HCT116 (cell line): ENCODE measurements at regions not wholly inside any gene's neighbourhood (a gene's known extent, or its start where the extent isn't known, plus 50 kb on each side); places are given as distances from the start of the nearest gene placed in this dataset.

ENCODE experiments used
- ATAC-seq: fragments of 200-7000 bp; cut with Tn5 transposase; 2 replicates; pipeline ENCODE4 v1.9.1; 2020; ENCODE audit warnings: mild to moderate bottlenecking, moderate library complexity
- BruUV-seq: library from RNA; stranded (reverse); fragments of 400-500 nt; replicated peaks from 2 replicates; lab custom pipeline; 2021; lab: Mats Ljungman, UMichigan
- CTCF ChIA-PET: fragments of 300-600 bp; sonication (Branson Sonifier 250); formaldehyde crosslinking; loops from one replicate; lab custom pipeline; 2021; ENCODE audit warnings: antibody characterized with exemption; lab: Charles Lee
- POLR2A ChIA-PET: fragments of 300-600, 350-600 bp; sonication (Branson Sonifier 250); formaldehyde crosslinking; loops from one replicate; lab custom pipeline; 2021; ENCODE audit warnings: antibody characterized with exemption; lab: Charles Lee
- RAD21 ChIA-PET, 2 experiments: fragments of 300-600 bp; sonication (Branson Sonifier 250); formaldehyde crosslinking; loops; one replicate each; lab custom pipeline; 2023; ENCODE audit warnings: low total read pairs in 2 of 2; ENCODE audit not compliant: uncharacterized antibody in 2 of 2, unreplicated experiment in 2 of 2, low non-redundant PET in 1 of 2; lab: Charles Lee
- DNase-seq: peaks from one replicate; pipeline ENCODE4 v3.0.0-alpha.2; 2010; ENCODE audit warnings: low read depth, low spot score
- H2AFZ ChIP-seq: fragments of 200-600 bp; shearing (Covaris generic), sonication (generic); 2 replicates; pipeline ENCODE4 v1.6.1; 2017; ENCODE audit warnings: low read depth, mixed run types, mixed read lengths, antibody characterized with exemption, low read length; ENCODE audit not compliant: poor library complexity, severe bottlenecking
- H3K27ac ChIP-seq: 2 replicates; pipeline ENCODE4 v1.5.1; 2012; ENCODE audit warnings: low read depth, low read length
- H3K27me3 ChIP-seq: fragments of 200-600 bp; sonication (generic); 2 replicates; pipeline ENCODE4 v1.6.1; 2016; ENCODE audit warnings: mixed run types, low read length, mixed read lengths; ENCODE audit not compliant: insufficient read depth
- H3K36me3 ChIP-seq, 2 experiments: fragments of 200-500 bp in 1 of 2; fragments of 200-600 bp in 1 of 2; sonication (Bioruptor generic) in 1 of 2; sonication (generic) in 1 of 2; 2 replicates each; pipeline versions ENCODE4 v1.5.1 to v1.6.1; 2014 to 2016; ENCODE audit warnings: low read length in 2 of 2, inconsistent platforms in 1 of 2, mixed read lengths in 1 of 2, mixed run types in 1 of 2; ENCODE audit not compliant: insufficient read depth in 2 of 2, control insufficient read depth in 1 of 2
- H3K4me1 ChIP-seq, 2 experiments: fragments of 200-600 bp in 1 of 2; sonication (generic) in 1 of 2; 2 replicates each; pipeline versions ENCODE4 v1.5.1 to v1.6.1; 2012 to 2017; ENCODE audit warnings: low read length in 2 of 2, inconsistent platforms in 1 of 2, mild to moderate bottlenecking in 1 of 2, mixed read lengths in 1 of 2, mixed run types in 1 of 2, moderate library complexity in 1 of 2; ENCODE audit not compliant: insufficient read depth in 2 of 2, control insufficient read depth in 1 of 2
- H3K4me2 ChIP-seq: fragments of 200-600 bp; sonication (generic); 2 replicates; pipeline ENCODE4 v1.6.1; 2017; ENCODE audit warnings: mixed run types, low read length, mixed read lengths
- H3K4me3 ChIP-seq, 2 experiments: fragments of 200-600 bp in 1 of 2; sonication (generic) in 1 of 2; replicated peaks in 1 of 2; 2 replicates each; pipeline ENCODE4 v1.5.1; 2011 to 2016; ENCODE audit warnings: low read length in 2 of 2, control low read depth in 1 of 2, low read depth in 1 of 2, mild to moderate bottlenecking in 1 of 2, mixed read lengths in 1 of 2, mixed run types in 1 of 2
- H3K79me2 ChIP-seq: fragments of 200-600 bp; sonication (generic); 2 replicates; pipeline ENCODE4 v1.6.1; 2017; ENCODE audit warnings: mild to moderate bottlenecking, mixed run types, low read length, moderate library complexity, mixed read lengths; ENCODE audit not compliant: insufficient read depth
- H3K9ac ChIP-seq: fragments of 200-600 bp; sonication (generic); 2 replicates; pipeline ENCODE4 v1.6.1; 2016; ENCODE audit warnings: low read length, mixed read lengths
- H3K9me2 ChIP-seq: fragments of 200-600 bp; sonication (generic), shearing (Covaris generic); 2 replicates; pipeline ENCODE4 v1.6.1; 2017; ENCODE audit warnings: mixed run types, mild to moderate bottlenecking, moderate library complexity; ENCODE audit not compliant: insufficient read depth
- H3K9me3 ChIP-seq, 2 experiments: fragments of 200-500 bp in 1 of 2; fragments of 200-600 bp in 1 of 2; sonication (Bioruptor generic) in 1 of 2; sonication (generic) in 1 of 2; 2 replicates each; pipeline ENCODE4 v1.6.1; 2014 to 2017; ENCODE audit warnings: low read length in 2 of 2, mixed read lengths in 2 of 2, inconsistent platforms in 1 of 2, low read depth in 1 of 2, mild to moderate bottlenecking in 1 of 2, mixed run types in 1 of 2, moderate library complexity in 1 of 2; ENCODE audit not compliant: control insufficient read depth in 1 of 2, insufficient read depth in 1 of 2
- H4K20me1 ChIP-seq: fragments of 200-600 bp; sonication (generic), shearing (Covaris generic); 2 replicates; pipeline ENCODE4 v1.6.1; 2017; ENCODE audit warnings: mixed run types, mild to moderate bottlenecking, moderate library complexity; ENCODE audit not compliant: insufficient read depth
- CBX3 ChIP-seq: IDR thresholded peaks from 2 replicates; pipeline ENCODE4 v1.6.1; 2012; ENCODE audit warnings: low read depth
- EGR1 ChIP-seq: IDR thresholded peaks from 2 replicates; pipeline ENCODE4 v1.6.1; 2012; ENCODE audit warnings: low read depth
- EZH2phosphoT487 ChIP-seq: fragments of 200-600 bp; IDR thresholded peaks from 2 replicates; pipeline ENCODE4 v1.6.1; 2018; ENCODE audit warnings: antibody characterized with exemption, borderline replicate concordance
- POLR2A ChIP-seq: IDR thresholded peaks from 2 replicates; pipeline ENCODE4 v1.7.0; 2011; ENCODE audit warnings: borderline replicate concordance; ENCODE audit not compliant: insufficient read depth, insufficient read length; ENCODE audit errors: extremely low read depth
- POLR2AphosphoS5 ChIP-seq: IDR thresholded peaks from 2 replicates; pipeline ENCODE4 v1.6.1; 2011; ENCODE audit warnings: mild to moderate bottlenecking, low read depth, low read length, moderate library complexity
- SIN3A ChIP-seq: IDR thresholded peaks from 2 replicates; pipeline ENCODE4 v1.6.1; 2012; ENCODE audit warnings: low read depth
- YY1 ChIP-seq: IDR thresholded peaks from 2 replicates; pipeline ENCODE4 v1.6.1; 2011; ENCODE audit warnings: low read length, low read depth, moderate library complexity, mild to moderate bottlenecking; ENCODE audit not compliant: insufficient replicate concordance; ENCODE audit errors: extremely low read depth
- ZFX ChIP-seq: fragments of 450-650 bp; IDR thresholded peaks from 2 replicates; pipeline ENCODE4 v1.6.1; 2017
- ZNF274 ChIP-seq: fragments of 200-500 bp; sonication (Bioruptor generic); IDR thresholded peaks from 2 replicates; pipeline ENCODE4 v1.6.1; 2014; ENCODE audit warnings: mild to moderate bottlenecking, low read depth, low read length, inconsistent platforms
- intact Hi-C: fragments of 100-400 bp; cut with micrococcal nuclease; formaldehyde crosslinking; loops from 2 replicates; pipeline ENCODE4 v1.10.0; 2022
- TF ChIP-seq, protein P1 (sequence below): IDR thresholded peaks from 2 replicates; pipeline ENCODE4 v1.6.1; 2012
- TF ChIP-seq, protein P2 (sequence below), 3 experiments: fragments of 200-600 bp in 1 of 3; sonication (generic) in 1 of 3; IDR thresholded peaks in 2 of 3; conservative IDR thresholded peaks in 1 of 3; 2 replicates each; pipeline ENCODE4 v1.5.1; 2012 to 2017; ENCODE audit warnings: low read depth in 2 of 3, low read length in 2 of 3, antibody characterized with exemption in 1 of 3, borderline replicate concordance in 1 of 3, control low read depth in 1 of 3, mild to moderate bottlenecking in 1 of 3, mixed read lengths in 1 of 3, mixed run types in 1 of 3, moderate library complexity in 1 of 3; ENCODE audit not compliant: insufficient read depth in 1 of 3
- TF ChIP-seq, protein P3 (sequence below): IDR thresholded peaks from 2 replicates; pipeline ENCODE4 v1.6.1; 2012

DNA sequence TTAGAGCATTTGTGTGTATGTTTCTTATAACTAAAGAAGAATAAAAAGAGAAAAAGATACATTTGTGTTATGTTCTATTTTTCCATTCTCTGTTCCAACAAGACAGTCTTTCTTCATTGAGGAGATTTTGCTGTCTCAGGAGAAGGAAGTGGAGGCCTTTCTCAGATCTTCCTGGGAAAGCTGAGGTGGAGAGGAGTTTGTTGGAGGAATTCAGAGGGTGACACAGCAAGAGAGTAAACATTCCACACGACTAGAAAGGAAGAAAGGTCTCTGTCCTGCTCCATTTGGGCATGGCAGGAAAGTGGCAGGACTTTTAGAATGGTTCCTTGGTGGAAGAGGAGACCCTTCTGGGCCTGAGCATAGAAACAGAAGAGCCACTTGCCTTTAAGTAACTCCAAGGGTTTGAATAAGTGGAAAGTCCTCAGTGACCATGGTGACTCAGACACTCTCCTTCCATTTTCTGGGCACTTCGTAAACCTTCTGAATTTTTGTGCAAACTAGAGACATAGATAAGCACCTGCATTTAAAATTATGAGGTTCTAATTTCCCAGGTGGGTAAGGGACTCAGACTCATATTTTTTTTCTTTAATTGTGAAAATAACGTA lies 52.3 kb upstream of the COL5A2 start:
- CTCF ChIA-PET: no interaction called here
- H3K4me2 ChIP-seq: no peak overlapping the region

More for the DNA sequence above, 52.3 kb upstream of the COL5A2 start:
- no peak overlapping the region for H3K9ac ChIP-seq
- intact Hi-C loops: no loop called here
- no peaks in the 10 kb centered on the region for H3K4me1 ChIP-seq
- BruUV-seq: no TSS peak
- TF ChIP-seq EGR1 (no peak), POLR2A (no peak), ZNF274 (no peak), POLR2AphosphoS5 (no peak), SIN3A (no peak), CBX3 (no peak), EZH2phosphoT487 (no peak), ZFX (no peak), YY1 (no peak)
- TF ChIP-seq, protein P1, sequence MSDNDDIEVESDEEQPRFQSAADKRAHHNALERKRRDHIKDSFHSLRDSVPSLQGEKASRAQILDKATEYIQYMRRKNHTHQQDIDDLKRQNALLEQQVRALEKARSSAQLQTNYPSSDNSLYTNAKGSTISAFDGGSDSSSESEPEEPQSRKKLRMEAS: no peak
- TF ChIP-seq, protein P2, sequence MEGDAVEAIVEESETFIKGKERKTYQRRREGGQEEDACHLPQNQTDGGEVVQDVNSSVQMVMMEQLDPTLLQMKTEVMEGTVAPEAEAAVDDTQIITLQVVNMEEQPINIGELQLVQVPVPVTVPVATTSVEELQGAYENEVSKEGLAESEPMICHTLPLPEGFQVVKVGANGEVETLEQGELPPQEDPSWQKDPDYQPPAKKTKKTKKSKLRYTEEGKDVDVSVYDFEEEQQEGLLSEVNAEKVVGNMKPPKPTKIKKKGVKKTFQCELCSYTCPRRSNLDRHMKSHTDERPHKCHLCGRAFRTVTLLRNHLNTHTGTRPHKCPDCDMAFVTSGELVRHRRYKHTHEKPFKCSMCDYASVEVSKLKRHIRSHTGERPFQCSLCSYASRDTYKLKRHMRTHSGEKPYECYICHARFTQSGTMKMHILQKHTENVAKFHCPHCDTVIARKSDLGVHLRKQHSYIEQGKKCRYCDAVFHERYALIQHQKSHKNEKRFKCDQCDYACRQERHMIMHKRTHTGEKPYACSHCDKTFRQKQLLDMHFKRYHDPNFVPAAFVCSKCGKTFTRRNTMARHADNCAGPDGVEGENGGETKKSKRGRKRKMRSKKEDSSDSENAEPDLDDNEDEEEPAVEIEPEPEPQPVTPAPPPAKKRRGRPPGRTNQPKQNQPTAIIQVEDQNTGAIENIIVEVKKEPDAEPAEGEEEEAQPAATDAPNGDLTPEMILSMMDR (IDR thresholded peaks at IDR 0.05 in 2 of 3, conservative IDR thresholded peaks at IDR 0.05 in 1 of 3; ENCODE audit: borderline replicate concordance in 1 of 3, insufficient read depth in 1 of 3, low read depth in 2 of 3, low read length in 2 of 3): no peak
- TF ChIP-seq, protein P3, sequence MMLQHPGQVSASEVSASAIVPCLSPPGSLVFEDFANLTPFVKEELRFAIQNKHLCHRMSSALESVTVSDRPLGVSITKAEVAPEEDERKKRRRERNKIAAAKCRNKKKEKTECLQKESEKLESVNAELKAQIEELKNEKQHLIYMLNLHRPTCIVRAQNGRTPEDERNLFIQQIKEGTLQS: no peak
- H2AFZ ChIP-seq: no peak overlapping the region
- H3K36me3 ChIP-seq: no peaks in the 10 kb centered on the region
- ChIA-PET POLR2A (no interaction called here), RAD21 (no interaction called here)
- DNase-seq: no peak
- no peak overlapping the region for H3K27ac ChIP-seq
- no peaks in the 10 kb centered on the region for H3K79me2 ChIP-seq
- no peaks in the 10 kb centered on the region for H3K9me2 ChIP-seq
- H3K27me3 ChIP-seq: no peaks in the 10 kb centered on the region
- no peaks in the 10 kb centered on the region for H3K9me3 ChIP-seq
- H3K4me3 ChIP-seq: no peak overlapping the region
- H4K20me1 ChIP-seq: no peaks in the 10 kb centered on the region
- ATAC-seq: no peak
